HFF-Myc (cell line): ENCODE measurements at regions not wholly inside any gene's neighbourhood (a gene's known extent, or its start where the extent isn't known, plus 50 kb on each side); places are given as distances from the start of the nearest gene placed in this dataset.
"Not testable (repeated sequence)": the region's sequence is repeated elsewhere in the genome, so short reads cannot be mapped to it uniquely, and the experiment has no call there.

Experiments used
- DNase-seq: peaks from one replicate; pipeline ENCODE4 v3.0.0-alpha.2; 2011; ENCODE audit warnings: low read depth; ENCODE audit errors: extremely low read depth
- H3K4me3 ChIP-seq: replicated peaks from 2 replicates; pipeline ENCODE4 v1.5.1; 2011; ENCODE audit warnings: low read depth, mild to moderate bottlenecking, control low read depth, low read length
- TF ChIP-seq, protein P1 (sequence below): IDR thresholded peaks from 2 replicates; pipeline ENCODE4 v1.5.1; 2012; ENCODE audit warnings: mild to moderate bottlenecking, low read depth, low read length, control low read depth; ENCODE audit errors: missing control alignments

DNA sequence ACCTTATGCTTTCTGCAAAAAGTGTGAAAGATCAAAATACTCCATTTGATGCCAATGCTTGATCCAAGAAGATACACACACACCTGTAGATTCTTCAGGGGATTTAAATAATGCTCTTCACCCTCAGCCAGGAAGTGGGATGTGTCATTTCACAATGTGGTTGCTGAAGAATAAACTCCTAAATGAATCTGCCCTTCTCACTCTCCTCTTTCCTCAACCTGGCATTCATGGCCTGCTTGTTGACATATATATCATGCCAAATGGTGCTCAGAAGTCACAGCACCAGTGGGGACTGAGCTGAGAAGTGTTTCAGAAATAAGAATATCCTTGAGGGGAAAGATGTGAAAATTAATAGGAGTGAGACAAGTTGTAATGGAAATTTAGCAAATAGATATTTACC lies 146.6 kb upstream of the ARHGEF26 start:
- TF ChIP-seq, protein P1, sequence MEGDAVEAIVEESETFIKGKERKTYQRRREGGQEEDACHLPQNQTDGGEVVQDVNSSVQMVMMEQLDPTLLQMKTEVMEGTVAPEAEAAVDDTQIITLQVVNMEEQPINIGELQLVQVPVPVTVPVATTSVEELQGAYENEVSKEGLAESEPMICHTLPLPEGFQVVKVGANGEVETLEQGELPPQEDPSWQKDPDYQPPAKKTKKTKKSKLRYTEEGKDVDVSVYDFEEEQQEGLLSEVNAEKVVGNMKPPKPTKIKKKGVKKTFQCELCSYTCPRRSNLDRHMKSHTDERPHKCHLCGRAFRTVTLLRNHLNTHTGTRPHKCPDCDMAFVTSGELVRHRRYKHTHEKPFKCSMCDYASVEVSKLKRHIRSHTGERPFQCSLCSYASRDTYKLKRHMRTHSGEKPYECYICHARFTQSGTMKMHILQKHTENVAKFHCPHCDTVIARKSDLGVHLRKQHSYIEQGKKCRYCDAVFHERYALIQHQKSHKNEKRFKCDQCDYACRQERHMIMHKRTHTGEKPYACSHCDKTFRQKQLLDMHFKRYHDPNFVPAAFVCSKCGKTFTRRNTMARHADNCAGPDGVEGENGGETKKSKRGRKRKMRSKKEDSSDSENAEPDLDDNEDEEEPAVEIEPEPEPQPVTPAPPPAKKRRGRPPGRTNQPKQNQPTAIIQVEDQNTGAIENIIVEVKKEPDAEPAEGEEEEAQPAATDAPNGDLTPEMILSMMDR: no peak
- no peak for DNase-seq
- H3K4me3 ChIP-seq: no peak overlapping the region

DNA sequence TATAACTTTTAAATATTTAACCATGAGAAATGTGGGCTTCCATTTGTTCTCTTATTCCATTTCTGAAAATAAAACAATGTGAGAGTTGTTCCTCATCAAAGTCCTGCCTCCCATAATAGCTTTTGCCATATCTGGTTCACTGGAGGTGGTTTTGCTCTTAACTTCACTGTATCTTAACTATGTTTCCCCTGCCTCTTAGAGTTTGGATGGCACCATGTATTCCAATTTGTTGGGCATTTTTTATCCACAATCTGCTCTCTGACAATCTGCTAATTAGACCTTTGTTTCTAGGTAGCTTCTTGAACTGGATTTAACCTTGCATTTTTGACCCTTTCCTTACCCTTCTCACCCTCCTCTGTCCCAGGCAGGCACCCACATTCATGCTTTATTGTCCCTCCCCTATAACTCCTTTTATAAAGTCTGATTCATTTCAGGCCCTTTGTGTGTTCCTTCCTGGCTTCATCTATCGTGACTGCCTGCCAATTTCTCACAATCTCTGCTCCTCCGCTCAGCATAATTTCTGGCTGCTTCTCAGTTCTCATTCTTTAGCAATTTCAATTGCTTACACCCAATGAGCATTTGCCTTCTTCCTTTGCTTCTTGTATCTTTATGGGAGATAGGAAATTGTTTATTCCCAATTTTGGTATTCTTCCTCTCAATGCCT lies 144.2 kb upstream of the ARHGEF26 start:
- TF ChIP-seq, protein P1: no peak
- DNase-seq: no peak
- H3K4me3 ChIP-seq: no peak overlapping the region

DNA sequence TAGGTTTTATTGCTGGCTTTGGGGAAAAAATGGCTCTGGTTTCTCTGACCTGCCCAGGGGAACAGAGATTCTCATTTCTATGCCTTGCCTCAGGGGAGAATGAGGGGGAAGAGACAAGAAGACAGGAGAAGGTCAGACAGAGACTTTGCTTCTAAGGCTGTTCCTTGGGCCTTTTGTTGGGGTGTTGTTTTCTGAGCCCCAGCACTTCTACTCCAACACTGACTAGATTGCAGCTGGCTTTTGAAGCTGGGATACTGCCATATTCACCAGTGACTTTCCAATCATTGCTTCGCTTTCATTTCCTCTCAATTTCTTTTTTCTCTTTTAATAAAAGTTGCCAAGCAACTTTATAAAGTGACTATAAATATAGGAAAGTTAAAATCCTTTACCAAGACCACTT lies 143.2 kb upstream of the ARHGEF26 start:
- DNase-seq: no peak
- TF ChIP-seq, protein P1: no peak
- no peak overlapping the region for H3K4me3 ChIP-seq

DNA sequence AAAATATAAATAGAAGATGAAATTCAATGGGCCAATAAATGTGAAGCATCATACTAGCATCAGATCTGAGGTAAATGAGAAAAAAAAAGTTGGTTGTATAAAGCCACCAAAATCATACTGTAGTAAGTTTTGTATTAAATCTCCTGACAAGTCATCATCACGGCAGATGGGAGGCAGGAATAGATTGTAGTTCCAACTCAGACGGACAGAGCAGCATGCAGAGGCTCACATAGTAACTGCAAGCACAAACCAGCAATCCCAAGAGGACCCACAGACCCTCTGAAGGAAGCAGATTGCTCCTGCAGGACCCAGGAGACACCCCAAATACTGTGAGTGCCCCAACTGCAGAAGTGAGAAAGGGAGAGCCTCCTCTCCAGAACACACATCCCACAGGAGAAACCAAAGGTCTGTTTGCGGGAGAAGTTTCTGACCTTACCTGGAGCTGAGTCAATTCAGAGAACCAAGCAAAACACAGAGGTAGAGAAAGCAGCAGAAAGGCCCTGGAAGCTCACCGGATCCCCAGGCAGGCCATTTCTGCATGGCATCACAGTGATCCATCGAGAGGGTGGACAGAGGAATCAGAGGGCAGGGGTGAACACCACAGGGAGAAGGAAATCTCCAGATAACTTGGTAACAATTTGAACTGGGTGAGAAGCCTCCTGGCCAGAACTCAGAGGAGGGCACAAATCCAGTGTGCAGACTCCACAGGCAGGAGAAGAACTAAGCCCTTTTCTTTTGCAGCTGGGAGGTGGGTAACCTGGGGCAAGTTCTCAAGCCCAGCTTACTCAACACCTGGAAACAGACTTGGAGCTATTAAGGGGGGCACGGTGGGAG lies 141.6 kb upstream of the ARHGEF26 start:
- TF ChIP-seq, protein P1: no peak
- H3K4me3 ChIP-seq: no peak overlapping the region
- DNase-seq: no peak

DNA sequence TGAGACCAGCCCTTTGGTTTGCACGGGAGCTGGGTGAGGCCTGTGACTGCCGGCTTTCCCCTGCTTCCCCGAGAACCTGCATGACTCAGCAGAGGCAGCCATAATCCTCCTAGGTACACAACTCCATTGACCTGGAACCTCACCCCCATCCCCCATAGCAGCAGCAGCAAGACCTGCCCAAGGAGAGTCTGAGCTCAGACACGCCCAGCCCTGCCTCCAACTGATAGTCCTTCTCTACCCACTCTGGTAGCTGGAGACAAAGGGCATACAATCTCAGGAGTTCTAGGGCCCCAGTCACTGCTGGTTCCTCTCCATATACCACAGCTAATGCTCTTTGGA lies 141.0 kb upstream of the ARHGEF26 start:
- H3K4me3 ChIP-seq: no peak overlapping the region
- TF ChIP-seq, protein P1: no peak
- DNase-seq: no peak

DNA sequence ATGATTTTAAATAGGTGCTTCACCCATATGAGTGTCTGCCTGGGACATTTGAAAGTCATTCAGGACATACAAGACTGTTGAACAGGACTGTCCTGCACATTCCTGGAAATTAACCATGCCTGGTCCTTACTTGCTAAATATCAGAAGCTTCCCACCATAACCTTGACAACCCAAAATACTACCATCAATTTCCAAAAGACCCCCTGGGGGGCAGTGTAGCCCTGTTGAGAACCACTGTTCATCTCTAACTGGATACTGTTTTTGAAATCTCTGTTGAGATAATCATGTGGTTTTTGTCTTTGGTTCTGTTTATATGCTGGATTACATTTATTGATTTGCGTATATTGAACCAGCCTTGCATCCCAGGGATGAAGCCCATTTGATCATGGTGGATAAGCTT lies 123.8 kb upstream of the ARHGEF26 start:
- not testable (repeated sequence) for H3K4me3 ChIP-seq, DNase-seq
- TF ChIP-seq, protein P1: peak; percentile 6

DNA sequence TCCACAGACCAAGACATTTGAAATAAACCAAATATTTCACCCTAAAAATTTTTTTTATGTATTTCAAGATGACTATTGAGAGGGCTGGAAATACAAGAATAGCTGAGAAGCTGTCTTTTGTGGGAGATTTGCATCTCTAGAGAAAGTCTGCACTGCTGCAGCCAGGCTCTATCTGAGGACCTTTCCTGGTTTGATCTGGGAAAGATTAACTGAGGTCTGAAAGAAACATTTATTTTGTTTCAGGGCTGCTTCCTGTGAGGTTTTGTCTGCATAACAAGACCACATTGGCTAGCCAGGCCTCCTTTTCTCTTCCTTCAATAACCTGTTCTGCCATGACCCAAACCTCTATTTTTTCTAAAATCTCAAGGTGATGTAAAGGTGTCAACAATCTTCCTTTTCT lies 117.5 kb upstream of the ARHGEF26 start:
- TF ChIP-seq, protein P1: no peak
- no peak overlapping the region for H3K4me3 ChIP-seq
- no peak for DNase-seq
